H9 (cell line): ENCODE measurements at regions not wholly inside any gene's neighbourhood (a gene's known extent, or its start where the extent isn't known, plus 50 kb on each side); places are given as distances from the start of the nearest gene placed in this dataset.

Source experiments
- DNase-seq: peaks from one replicate; pipeline ENCODE4 v3.0.0-alpha.2; 2017
- H2AFZ ChIP-seq: one replicate; pipeline ENCODE4 v1.6.1; 2013; ENCODE audit warnings: mild to moderate bottlenecking, low read length, control low read depth, moderate library complexity
- H2AK5ac ChIP-seq: 2 replicates; pipeline ENCODE4 v1.6.1; 2013; ENCODE audit warnings: low read length, control low read depth, mixed read lengths; ENCODE audit not compliant: insufficient read length
- H2BK120ac ChIP-seq: one replicate; pipeline ENCODE4 v1.6.1; 2013; ENCODE audit warnings: low read depth, mild to moderate bottlenecking, low read length, control low read depth, inconsistent platforms; ENCODE audit not compliant: poor library complexity, severe bottlenecking
- H2BK12ac ChIP-seq: 2 replicates; pipeline ENCODE4 v1.6.1; 2013; ENCODE audit warnings: low read length, control low read depth, mixed read lengths, low read depth; ENCODE audit not compliant: insufficient read length
- H2BK15ac ChIP-seq: 2 replicates; pipeline ENCODE4 v1.6.1; 2013; ENCODE audit warnings: low read depth, low read length, control low read depth
- H2BK20ac ChIP-seq: one replicate; pipeline ENCODE4 v1.6.1; 2013; ENCODE audit warnings: low read depth, mild to moderate bottlenecking, low read length, control low read depth, inconsistent platforms; ENCODE audit not compliant: poor library complexity, severe bottlenecking
- H2BK5ac ChIP-seq: 2 replicates; pipeline ENCODE4 v1.6.1; 2013; ENCODE audit warnings: low read length, control low read depth, mixed read lengths; ENCODE audit not compliant: insufficient read length
- H3K14ac ChIP-seq: 2 replicates; pipeline ENCODE4 v1.6.1; 2013; ENCODE audit warnings: low read length, control low read depth; ENCODE audit not compliant: insufficient read depth
- H3K18ac ChIP-seq: 2 replicates; pipeline ENCODE4 v1.6.1; 2013; ENCODE audit warnings: low read depth, mild to moderate bottlenecking, mixed read lengths, low read length, control low read depth; ENCODE audit not compliant: insufficient read length
- H3K23ac ChIP-seq: 2 replicates; pipeline ENCODE4 v1.6.1; 2013; ENCODE audit warnings: low read length, control low read depth, mixed read lengths, low read depth; ENCODE audit not compliant: insufficient read length
- H3K23me2 ChIP-seq: 2 replicates; pipeline ENCODE4 v1.6.1; 2013; ENCODE audit warnings: low read depth, mild to moderate bottlenecking, mixed read lengths, low read length, control low read depth; ENCODE audit not compliant: insufficient read length, poor library complexity, severe bottlenecking
- H3K27ac ChIP-seq: 2 replicates; pipeline ENCODE4 v1.5.1; 2013; ENCODE audit warnings: low read length, control low read depth, mixed read lengths, low read depth; ENCODE audit not compliant: insufficient read length
- H3K27me3 ChIP-seq: 2 replicates; pipeline ENCODE4 v1.6.1; 2013; ENCODE audit warnings: low read length, control low read depth, inconsistent platforms; ENCODE audit not compliant: insufficient read depth
- H3K4ac ChIP-seq: 2 replicates; pipeline ENCODE4 v1.6.1; 2013; ENCODE audit warnings: low read depth, mild to moderate bottlenecking, control low read depth, inconsistent platforms, low read length, moderate library complexity
- H3K4me1 ChIP-seq: 2 replicates; pipeline ENCODE4 v1.6.1; 2013; ENCODE audit warnings: low read length, control low read depth, inconsistent platforms; ENCODE audit not compliant: insufficient read depth
- H3K4me2 ChIP-seq: 2 replicates; pipeline ENCODE4 v1.6.1; 2013; ENCODE audit warnings: low read length, control low read depth, mixed read lengths; ENCODE audit not compliant: insufficient read length, insufficient read depth
- H3K56ac ChIP-seq: 2 replicates; pipeline ENCODE4 v1.6.1; 2013; ENCODE audit warnings: low read depth, mild to moderate bottlenecking, mixed read lengths, low read length, control low read depth; ENCODE audit not compliant: insufficient read length
- H3K79me1 ChIP-seq: 2 replicates; pipeline ENCODE4 v1.6.1; 2013; ENCODE audit warnings: low read depth, mild to moderate bottlenecking, moderate library complexity, low read length, control low read depth, inconsistent platforms; ENCODE audit not compliant: insufficient read depth, poor library complexity, severe bottlenecking
- H3K79me2 ChIP-seq: 2 replicates; pipeline ENCODE4 v1.6.1; 2013; ENCODE audit warnings: low read length, control low read depth, inconsistent platforms; ENCODE audit not compliant: insufficient read depth
- H3K9ac ChIP-seq: 2 replicates; pipeline ENCODE4 v1.6.1; 2013; ENCODE audit warnings: low read length, control low read depth, mixed read lengths; ENCODE audit not compliant: insufficient read length; ENCODE audit errors: extremely low read depth
- H3K9me3 ChIP-seq: one replicate; pipeline ENCODE4 v1.6.1; 2013; ENCODE audit warnings: low read depth, low read length, inconsistent platforms; ENCODE audit not compliant: control insufficient read depth
- H3T11ph ChIP-seq: one replicate; pipeline ENCODE4 v1.6.1; 2013; ENCODE audit warnings: mild to moderate bottlenecking, low read length, control low read depth, inconsistent platforms
- H4K20me1 ChIP-seq: one replicate; pipeline ENCODE4 v1.6.1; 2013; ENCODE audit not compliant: control insufficient read depth, insufficient read length, insufficient read depth
- H4K5ac ChIP-seq: 2 replicates; pipeline ENCODE4 v1.6.1; 2013; ENCODE audit warnings: low read depth, mild to moderate bottlenecking, mixed read lengths, low read length, control low read depth; ENCODE audit not compliant: insufficient read length
- H4K8ac ChIP-seq: replicated peaks from 2 replicates; pipeline ENCODE4 v1.6.1; 2013; ENCODE audit warnings: low read length, control low read depth, mixed read lengths, low read depth; ENCODE audit not compliant: insufficient read length
- H4K91ac ChIP-seq: 2 replicates; pipeline ENCODE4 v1.6.1; 2013; ENCODE audit warnings: low read depth, mild to moderate bottlenecking, moderate library complexity, mixed read lengths, low read length, control low read depth; ENCODE audit not compliant: insufficient read length
- H3K27ac Mint-ChIP-seq, 3 experiments: 2 replicates in 2 of 3; 3 replicates in 1 of 3; pipeline ENCODE4 v1.8.0; 2020 to 2021; ENCODE audit warnings: mixed read lengths in 3 of 3, mild to moderate bottlenecking in 1 of 3, moderate library complexity in 1 of 3
- H3K27me3 Mint-ChIP-seq: 2 replicates; pipeline ENCODE4 v1.8.0; 2021; ENCODE audit warnings: low read depth, mild to moderate bottlenecking, moderate library complexity, mixed read lengths
- H3K36me3 Mint-ChIP-seq, 3 experiments: 2 replicates in 2 of 3; 3 replicates in 1 of 3; pipeline ENCODE4 v1.8.0; 2020 to 2021; ENCODE audit warnings: low read depth in 3 of 3, mixed read lengths in 3 of 3; ENCODE audit not compliant: insufficient read depth in 1 of 3
- H3K4me1 Mint-ChIP-seq, 2 experiments: 2 replicates each; pipeline ENCODE4 v1.8.0; 2020; ENCODE audit warnings: mixed read lengths in 2 of 2
- H3K4me3 Mint-ChIP-seq, 2 experiments: 2 replicates in 1 of 2; 3 replicates in 1 of 2; pipeline ENCODE4 v1.8.0; 2020 to 2021; ENCODE audit warnings: mild to moderate bottlenecking in 2 of 2, mixed read lengths in 2 of 2, moderate library complexity in 1 of 2
- H3K9me3 Mint-ChIP-seq, 2 experiments: 2 replicates in 1 of 2; 3 replicates in 1 of 2; pipeline ENCODE4 v1.8.0; 2020; ENCODE audit warnings: mild to moderate bottlenecking in 2 of 2, mixed read lengths in 2 of 2, moderate library complexity in 1 of 2
- CTCF ChIP-seq: fragments of 200-600 bp; sonication (generic); conservative IDR thresholded peaks from 3 replicates; pipeline ENCODE4 v1.8.0; 2021; ENCODE audit warnings: antibody characterized with exemption, mild to moderate bottlenecking
- WGBS: extraction: QIAGEN DNeasy Blood & Tissue Kit; methylation state at CpG from one replicate; pipeline ENCODE4 v1.1.7; 2013; ENCODE audit warnings: missing lambda C conversion rate, low lambda C conversion rate, mixed read lengths; ENCODE audit not compliant: insufficient read length; ENCODE audit errors: extremely low coverage; 5-methylcytosine and 5-hydroxymethylcytosine counted together

GRCh38 chr6:139613496-139613895 is 239.0 kb upstream of the CITED2 start:
- Histone ChIP-seq H4K91ac (no peak overlapping the region), H3K27me3 (no peaks in the 10 kb centered on the region), H3T11ph (no peak overlapping the region), H3K9me3 (no peaks in the 10 kb centered on the region), H3K27ac (no peak overlapping the region), H4K5ac (no peak overlapping the region), H2BK5ac (no peak overlapping the region), H2BK15ac (no peak overlapping the region), H3K14ac (no peak overlapping the region), H3K23ac (no peak overlapping the region), H2AK5ac (no peak overlapping the region), H3K18ac (no peak overlapping the region), H3K4me1 (peaks cover 5% of the 10 kb centered on the region; the same call in 1 of the 2 replicates), H3K79me1 (no peaks in the 10 kb centered on the region), H2BK20ac (no peak overlapping the region), H3K9ac (no peak overlapping the region), H3K4ac (no peak overlapping the region), H2AFZ (no peak overlapping the region), H3K4me2 (no peak overlapping the region), H4K8ac (no peak overlapping the region), H2BK12ac (no peak overlapping the region), H3K56ac (no peak overlapping the region), H2BK120ac (no peak overlapping the region), H3K23me2 (no peaks in the 10 kb centered on the region), H3K79me2 (no peaks in the 10 kb centered on the region), H4K20me1 (no peaks in the 10 kb centered on the region)
- Mint-ChIP-seq H3K27ac (no peak overlapping the region; a peak in 1 of 7 replicates), H3K27me3 (no peaks in the 10 kb centered on the region), H3K36me3 (peaks cover 0 to 4% (median 0%) of the 10 kb centered on the region in 3 experiments; a peak in 2 of 7 replicates), H3K4me1 (peaks cover 23 to 27% of the 10 kb centered on the region in 2 experiments), H3K4me3 (no peak overlapping the region; a peak in 1 of 5 replicates), H3K9me3 (peaks cover 2 to 3% of the 10 kb centered on the region in 2 experiments; a peak in 2 of 5 replicates)
- DNase-seq, result no peak
- no peak for TF ChIP-seq CTCF
- no CpG with 5 or more reads among the region's 1 CpG for WGBS
